ENCODE measurements at regions not wholly inside any gene's neighbourhood (a gene's known extent, or its start where the extent isn't known, plus 50 kb on each side); places are given as distances from the start of the nearest gene placed in this dataset.

GRCh38 chr13:91154558-91155353 lies 192.7 kb upstream of the MIR17HG start:
- DNase-seq (ENCODE audit: low spot score), result no peak
- no peak for TF ChIP-seq CTCF (IDR thresholded peaks at IDR 0.05; ENCODE audit: extremely low read depth, missing control alignments)

- TF ChIP-seq CTCF (IDR thresholded peaks at IDR 0.05; ENCODE audit: extremely low read depth, missing control alignments), result no peak
Observed at GRCh38 chr13:91155512-91156114, 191.9 kb upstream of the MIR17HG start.

GRCh38 chr13:91157273-91158016 lies 190.0 kb upstream of the MIR17HG start:
- DNase-seq (ENCODE audit: low spot score), result no peak

More at GRCh38 chr13:91155512-91156114, 191.9 kb upstream of the MIR17HG start:
- DNase-seq (ENCODE audit: low spot score), result no peak

GRCh38 chr13:91158017-91158395 lies 189.5 kb upstream of the MIR17HG start:
- no peak for DNase-seq (ENCODE audit: low spot score)
- TF ChIP-seq CTCF (IDR thresholded peaks at IDR 0.05; ENCODE audit: extremely low read depth, missing control alignments), result no peak

More at GRCh38 chr13:91157273-91158016, 190.0 kb upstream of the MIR17HG start:
- TF ChIP-seq CTCF (IDR thresholded peaks at IDR 0.05; ENCODE audit: extremely low read depth, missing control alignments), result no peak

GRCh38 chr13:91162180-91162579 lies 185.3 kb upstream of the MIR17HG start:
- TF ChIP-seq CTCF (IDR thresholded peaks at IDR 0.05; ENCODE audit: extremely low read depth, missing control alignments), result no peak
- DNase-seq (ENCODE audit: low spot score), result no peak

- no peak for DNase-seq (ENCODE audit: low spot score)
- TF ChIP-seq CTCF (IDR thresholded peaks at IDR 0.05; ENCODE audit: extremely low read depth, missing control alignments), result no peak
Observed at GRCh38 chr13:91162589-91162988, 184.9 kb upstream of the MIR17HG start.

GRCh38 chr13:91165758-91166157 lies 181.7 kb upstream of the MIR17HG start:
- DNase-seq (ENCODE audit: low spot score), result no peak
- no peak for TF ChIP-seq CTCF (IDR thresholded peaks at IDR 0.05; ENCODE audit: extremely low read depth, missing control alignments)
